NCI-H1105 treated with DMSO at 0.1 percent for 48 hours (cell line): ENCODE measurements at regions not wholly inside any gene's neighbourhood (a gene's known extent, or its start where the extent isn't known, plus 50 kb on each side); places are given as distances from the start of the nearest gene placed in this dataset.

Source experiments
- DNase-seq: peaks from one replicate; lab custom pipeline; 2025; lab: John Stamatoyannopoulos, UW

- DNase-seq, result no peak
Measured at GRCh38 chr11:130614591-130614990, 166.1 kb downstream of the ADAMTS15 start.

- no peak for DNase-seq
Measured at GRCh38 chr11:130615561-130615960, 167.1 kb downstream of the ADAMTS15 start.

GRCh38 chr11:130616573-130616972 is 168.1 kb downstream of the ADAMTS15 start:
- DNase-seq, result no peak

GRCh38 chr11:130617001-130617400 is 168.6 kb downstream of the ADAMTS15 start:
- DNase-seq, result no peak

DNA sequence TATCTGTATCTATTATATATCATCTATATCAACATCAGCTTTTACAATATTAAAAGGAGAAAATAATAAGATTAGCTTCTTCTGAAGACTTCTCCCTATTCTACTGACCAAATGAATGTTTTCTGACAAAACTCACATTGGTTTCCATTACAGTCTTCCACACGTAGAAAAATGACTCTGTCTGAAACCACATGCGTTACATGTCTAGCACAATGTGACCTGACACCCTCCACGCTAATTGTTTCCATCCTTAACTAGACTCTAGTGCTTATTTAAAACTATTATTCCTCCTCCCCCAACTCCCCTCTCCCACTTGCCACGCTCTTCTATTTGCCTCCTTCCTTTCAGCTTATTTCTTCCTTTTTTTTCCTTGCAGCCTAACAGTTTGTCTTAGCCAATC is 172.1 kb downstream of the ADAMTS15 start:
- no peak for DNase-seq

GRCh38 chr11:130622141-130622542 is 173.7 kb downstream of the ADAMTS15 start:
- DNase-seq, result peak; percentile 95

- DNase-seq, result no peak
Measured at GRCh38 chr11:130623670-130624668, 175.5 kb downstream of the ADAMTS15 start.

DNA sequence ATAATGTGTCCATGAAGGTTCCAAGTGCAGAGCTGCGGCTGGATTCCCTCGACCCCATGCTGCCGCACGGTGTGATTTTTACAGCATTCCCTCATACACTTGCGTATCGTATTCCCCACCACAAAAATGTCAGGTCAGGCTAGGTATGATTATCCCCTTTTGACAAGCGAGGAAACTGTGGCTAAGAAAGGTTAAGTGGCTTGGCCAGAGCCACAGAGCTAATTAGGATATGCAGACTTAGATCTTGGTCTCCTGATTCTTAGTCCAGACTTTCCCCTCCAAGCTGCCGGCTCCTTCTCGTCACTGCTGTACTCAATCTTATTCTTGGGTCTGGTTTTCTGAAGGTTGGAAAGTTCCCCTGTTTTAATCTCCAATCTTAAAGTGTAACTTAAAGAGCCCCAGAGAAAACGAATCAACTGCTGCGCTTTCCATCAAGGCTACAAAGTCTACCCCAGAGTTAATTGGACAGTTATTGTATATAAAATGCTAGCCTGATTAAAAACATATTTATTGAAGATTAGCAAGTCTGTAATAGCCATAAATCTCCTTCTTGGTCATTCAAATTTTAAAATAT is 176.6 kb downstream of the ADAMTS15 start:
- DNase-seq, result no peak

GRCh38 chr11:130625578-130626306 is 177.3 kb downstream of the ADAMTS15 start:
- no peak for DNase-seq

- no peak for DNase-seq
Measured at GRCh38 chr11:130629039-130629438, 180.6 kb downstream of the ADAMTS15 start.

- DNase-seq, result no peak
Measured at GRCh38 chr11:130631119-130631518, 182.7 kb downstream of the ADAMTS15 start.

- no peak for DNase-seq
Measured at GRCh38 chr11:130633466-130633865, 185.0 kb downstream of the ADAMTS15 start.

- no peak for DNase-seq
Measured at GRCh38 chr11:130634186-130634585, 185.7 kb downstream of the ADAMTS15 start.

- no peak for DNase-seq
Measured at GRCh38 chr11:130634961-130635473, 186.6 kb downstream of the ADAMTS15 start.

DNA sequence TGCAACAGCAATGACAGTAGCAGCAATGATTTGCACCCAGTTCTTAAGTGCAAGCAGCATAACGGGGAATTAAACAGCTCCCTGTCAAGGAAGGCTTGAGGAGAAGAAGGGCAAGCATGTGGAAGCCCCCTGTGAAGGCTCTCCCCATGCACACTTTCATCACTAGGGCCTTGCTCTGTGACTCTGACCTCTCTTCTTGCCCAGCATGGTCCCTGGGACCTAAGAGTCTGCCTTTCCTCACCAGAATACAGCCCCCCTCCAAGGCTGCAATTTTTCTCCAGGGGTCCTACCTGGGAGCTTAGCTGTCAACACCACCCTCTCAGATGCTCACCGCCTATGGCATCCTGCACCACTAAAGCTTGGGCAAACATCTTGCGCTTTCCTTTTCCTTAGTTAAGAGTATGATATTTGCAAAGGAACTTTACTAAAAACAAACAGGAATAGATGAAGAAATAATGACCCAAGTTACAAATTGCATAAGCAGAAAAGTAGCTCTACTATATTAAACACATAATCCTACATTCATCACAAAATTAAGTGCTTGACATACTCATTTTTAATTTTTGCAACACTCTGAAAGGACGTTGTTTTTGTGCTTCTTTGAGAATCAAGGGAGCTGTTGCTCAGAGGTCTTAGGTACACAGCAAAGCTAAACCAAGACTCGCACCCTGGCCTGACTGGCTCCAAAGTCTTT is 187.6 kb downstream of the ADAMTS15 start:
- no peak for DNase-seq

- DNase-seq, result no peak
Measured at GRCh38 chr11:130636722-130637464, 188.4 kb downstream of the ADAMTS15 start.

DNA sequence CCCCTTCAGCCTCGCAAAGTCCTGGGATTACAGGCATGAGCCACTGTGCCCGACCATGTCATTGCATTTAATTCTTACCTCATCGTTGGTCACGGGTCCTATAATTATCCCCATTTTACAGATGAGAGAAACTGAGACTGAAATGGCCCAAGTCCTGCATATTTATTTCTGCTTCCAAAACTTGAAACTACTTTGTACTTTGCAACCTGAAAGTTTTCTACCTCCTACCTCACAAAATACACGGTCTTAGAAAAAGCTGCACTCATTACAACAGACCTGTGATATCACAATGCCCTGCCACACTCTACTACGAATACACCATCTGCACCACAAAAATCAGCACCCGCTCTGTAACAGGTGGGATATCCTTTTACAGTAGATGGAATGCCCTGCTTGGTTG is 189.1 kb downstream of the ADAMTS15 start:
- DNase-seq, result no peak

GRCh38 chr11:130638033-130638432 is 189.6 kb downstream of the ADAMTS15 start:
- no peak for DNase-seq

DNA sequence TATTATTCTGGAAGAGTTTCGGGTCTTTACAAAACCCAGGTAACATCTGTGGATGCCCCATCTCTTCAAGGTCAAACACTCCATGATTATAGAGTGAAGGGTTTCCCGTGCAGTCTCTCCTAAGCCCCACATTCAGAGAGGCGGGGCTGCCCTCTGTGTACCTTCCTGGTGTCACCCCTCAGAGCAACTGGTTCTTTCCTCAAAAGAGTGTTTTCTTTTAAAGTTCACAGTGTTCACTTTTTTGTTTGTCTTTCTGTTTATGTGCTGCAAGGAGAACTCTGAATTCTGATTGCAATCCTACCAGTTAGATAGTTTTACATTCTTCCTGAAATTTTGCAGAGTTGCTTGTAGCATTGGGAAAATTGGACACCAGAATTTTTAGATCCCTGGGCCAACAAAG is 190.2 kb downstream of the ADAMTS15 start:
- no peak for DNase-seq

DNA sequence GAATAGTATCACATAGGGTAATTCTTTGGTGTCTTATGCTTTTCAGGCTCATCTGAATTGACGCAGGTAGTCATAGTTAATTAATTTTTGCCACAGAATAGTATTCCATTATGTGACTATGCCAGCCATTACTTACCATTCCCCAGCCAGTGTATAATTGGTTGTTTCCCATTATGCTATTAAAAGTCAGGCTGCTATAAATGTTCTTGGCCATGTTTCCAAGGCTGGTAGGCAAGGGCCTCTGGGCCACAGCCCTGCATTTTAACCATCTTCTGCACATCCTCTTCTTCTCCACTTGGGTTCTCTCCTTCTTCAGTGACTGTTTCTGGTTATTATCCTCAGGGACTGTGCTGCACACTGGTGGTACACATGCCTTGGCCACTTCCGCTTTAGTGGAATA is 190.9 kb downstream of the ADAMTS15 start:
- no peak for DNase-seq

GRCh38 chr11:130640526-130640925 is 192.1 kb downstream of the ADAMTS15 start:
- DNase-seq, result no peak
